Breast epithelium (tissue), 4 donors: ENCODE measurements at regions not wholly inside any gene's neighbourhood (a gene's known extent, or its start where the extent isn't known, plus 50 kb on each side); places are given as distances from the start of the nearest gene placed in this dataset.

Experiments
- DNase-seq, 2 donors: peaks; one replicate each; pipeline ENCODE4 v3.0.0-alpha.2; 2019; ENCODE audit warnings: low spot score in 2 of 2
- H3K27ac ChIP-seq, 2 donors: fragments of 200-600 bp; sonication (generic) in 1 of 2; one replicate each; pipeline ENCODE4 v1.5.1; 2016 to 2019; ENCODE audit warnings: mild to moderate bottlenecking in 1 of 2
- H3K27me3 ChIP-seq, 2 donors: fragments of 200-600 bp; sonication (generic) in 1 of 2; one replicate each; pipeline versions ENCODE4 v1.5.1 to v1.6.0; 2017 to 2019; ENCODE audit warnings: control low read depth in 1 of 2, mild to moderate bottlenecking in 1 of 2
- H3K36me3 ChIP-seq: fragments of 200-600 bp; one replicate; pipeline ENCODE4 v1.5.1; 2019
- H3K4me1 ChIP-seq, 2 donors: fragments of 200-600 bp; sonication (generic); one replicate each; pipeline ENCODE4 v1.5.1; 2016 to 2019; ENCODE audit warnings: control low read depth in 1 of 2
- H3K4me3 ChIP-seq, 3 donors: fragments of 200-600 bp; sonication (generic); 1 replicate in 2 of 3; 2 replicates in 1 of 3; pipeline ENCODE4 v1.5.1; 2016 to 2019; ENCODE audit warnings: mild to moderate bottlenecking in 3 of 3, moderate library complexity in 2 of 3
- H3K9me3 ChIP-seq, 2 donors: fragments of 200-600 bp; sonication (generic) in 1 of 2; one replicate each; pipeline ENCODE4 v1.5.1; 2016 to 2019; ENCODE audit warnings: control low read depth in 1 of 2
- POLR2A ChIP-seq: fragments of 450-650 bp; IDR thresholded peaks from one replicate; pipeline ENCODE4 v1.6.1; 2016; ENCODE audit warnings: antibody characterized with exemption, mild to moderate bottlenecking, moderate library complexity
- POLR2AphosphoS5 ChIP-seq, 3 donors: sonication (generic); formaldehyde crosslinking; IDR thresholded peaks; one replicate each; pipeline ENCODE4 v1.6.1; 2017; ENCODE audit warnings: antibody characterized with exemption in 3 of 3
- intact Hi-C: fragments of 100-400 bp; cut with DNase I; formaldehyde crosslinking; loops from one replicate; pipeline ENCODE4 v1.15.1; 2023; ENCODE audit warnings: low total_unique reads
- TF ChIP-seq, protein P1 (sequence below), 3 donors: fragments of 450-650 bp; IDR thresholded peaks; one replicate each; pipeline ENCODE4 v1.5.1; 2016 to 2017; ENCODE audit warnings: antibody characterized with exemption in 3 of 3, mild to moderate bottlenecking in 3 of 3, moderate library complexity in 3 of 3

DNA sequence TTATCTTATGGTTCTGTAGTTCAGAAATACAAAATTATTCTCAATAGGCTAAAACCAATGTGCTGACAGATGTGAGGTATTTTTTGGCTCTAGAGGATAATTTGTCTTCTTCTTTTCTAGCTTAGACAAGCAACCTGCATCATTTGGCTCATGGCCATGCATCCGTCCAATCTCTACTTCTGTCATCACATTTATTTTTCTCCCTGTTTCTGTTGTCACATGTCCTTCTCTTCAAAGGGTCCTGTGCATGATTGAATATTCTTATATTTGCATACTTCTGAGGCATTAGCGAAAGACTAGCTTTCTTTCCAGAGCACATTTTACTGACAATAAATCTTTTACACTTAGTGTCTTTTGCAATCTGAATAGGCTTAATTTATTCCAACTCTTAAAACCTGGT, 564.7 kb downstream of the CDH10 start:
- DNase-seq, result no peak
- Histone ChIP-seq H3K4me1 (no peaks in the 10 kb centered on the region), H3K27ac (no peak overlapping the region), H3K4me3 (no peak overlapping the region), H3K36me3 (no peaks in the 10 kb centered on the region), H3K27me3 (no peaks in the 10 kb centered on the region), H3K9me3 (no peaks in the 10 kb centered on the region)
- intact Hi-C loops, result no loop called here
- TF ChIP-seq POLR2AphosphoS5 (IDR thresholded peaks at IDR 0.05) (no peak), POLR2A (no peak)
- TF ChIP-seq, protein P1, sequence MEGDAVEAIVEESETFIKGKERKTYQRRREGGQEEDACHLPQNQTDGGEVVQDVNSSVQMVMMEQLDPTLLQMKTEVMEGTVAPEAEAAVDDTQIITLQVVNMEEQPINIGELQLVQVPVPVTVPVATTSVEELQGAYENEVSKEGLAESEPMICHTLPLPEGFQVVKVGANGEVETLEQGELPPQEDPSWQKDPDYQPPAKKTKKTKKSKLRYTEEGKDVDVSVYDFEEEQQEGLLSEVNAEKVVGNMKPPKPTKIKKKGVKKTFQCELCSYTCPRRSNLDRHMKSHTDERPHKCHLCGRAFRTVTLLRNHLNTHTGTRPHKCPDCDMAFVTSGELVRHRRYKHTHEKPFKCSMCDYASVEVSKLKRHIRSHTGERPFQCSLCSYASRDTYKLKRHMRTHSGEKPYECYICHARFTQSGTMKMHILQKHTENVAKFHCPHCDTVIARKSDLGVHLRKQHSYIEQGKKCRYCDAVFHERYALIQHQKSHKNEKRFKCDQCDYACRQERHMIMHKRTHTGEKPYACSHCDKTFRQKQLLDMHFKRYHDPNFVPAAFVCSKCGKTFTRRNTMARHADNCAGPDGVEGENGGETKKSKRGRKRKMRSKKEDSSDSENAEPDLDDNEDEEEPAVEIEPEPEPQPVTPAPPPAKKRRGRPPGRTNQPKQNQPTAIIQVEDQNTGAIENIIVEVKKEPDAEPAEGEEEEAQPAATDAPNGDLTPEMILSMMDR (IDR thresholded peaks at IDR 0.05), result no peak

DNA sequence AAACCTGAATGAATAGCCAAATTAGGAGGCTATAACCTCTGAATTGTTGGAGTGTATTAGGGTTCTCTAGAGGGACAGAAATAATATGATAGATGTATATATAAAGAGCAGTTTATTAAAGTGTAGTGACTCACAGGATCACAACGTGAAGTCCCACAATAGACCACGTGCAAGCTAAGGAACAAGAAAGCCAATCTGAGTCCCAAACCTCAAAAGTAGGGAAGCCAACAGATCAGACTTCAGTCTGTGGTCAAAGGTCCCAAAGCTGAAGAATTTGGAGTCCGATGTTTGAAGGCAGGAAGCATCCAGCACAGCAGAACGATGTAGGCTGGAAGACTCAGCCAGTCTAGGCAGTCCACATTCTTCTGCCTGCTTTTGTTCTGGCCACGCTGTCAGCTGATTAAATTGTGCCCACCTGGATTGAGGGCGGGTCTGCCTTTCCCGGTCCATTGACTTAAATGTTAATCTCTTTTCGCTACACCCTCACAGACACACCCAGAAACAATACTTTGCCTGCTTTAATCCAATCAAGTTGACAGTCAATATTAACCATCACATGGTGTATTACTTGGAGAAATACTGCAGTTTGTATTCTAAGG, 550.6 kb downstream of the CDH10 start:
- H3K27me3 ChIP-seq, result no peaks in the 10 kb centered on the region
- no peak for DNase-seq
- H3K27ac ChIP-seq, result no peak overlapping the region
- H3K36me3 ChIP-seq, result no peaks in the 10 kb centered on the region
- intact Hi-C loops, result no loop called here
- H3K9me3 ChIP-seq, result no peaks in the 10 kb centered on the region
- no peaks in the 10 kb centered on the region for H3K4me1 ChIP-seq
- H3K4me3 ChIP-seq, result no peak overlapping the region
- TF ChIP-seq POLR2A, result no peak

DNA sequence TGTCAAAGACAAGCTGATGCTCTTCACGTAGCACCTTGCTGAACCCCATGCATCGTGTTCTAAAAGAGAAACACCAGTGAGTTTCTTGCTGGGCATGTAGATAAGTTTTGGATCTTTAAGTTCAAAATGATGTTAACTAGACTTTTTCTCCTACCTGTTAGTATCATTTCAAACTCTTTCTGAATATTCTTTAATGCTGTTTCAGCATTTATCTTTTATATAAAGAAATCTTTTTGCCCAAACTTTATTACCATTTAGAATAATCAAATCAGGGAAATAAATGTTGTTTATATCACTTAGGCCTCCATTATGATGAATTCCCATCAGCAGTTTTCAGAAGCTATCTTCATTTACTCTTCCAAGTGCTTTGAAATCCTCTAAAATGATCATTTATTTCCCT, 542.8 kb downstream of the CDH10 start:
- no peak overlapping the region for H3K27ac ChIP-seq
- H3K36me3 ChIP-seq, result no peaks in the 10 kb centered on the region
- H3K4me3 ChIP-seq, result no peak overlapping the region
- no peak for DNase-seq
- TF ChIP-seq POLR2AphosphoS5 (IDR thresholded peaks at IDR 0.05) (no peak), POLR2A (no peak)
- TF ChIP-seq, protein P1 (IDR thresholded peaks at IDR 0.05), result no peak
- no peaks in the 10 kb centered on the region for H3K27me3 ChIP-seq
- no peaks in the 10 kb centered on the region for H3K4me1 ChIP-seq
- no peaks in the 10 kb centered on the region for H3K9me3 ChIP-seq
- intact Hi-C loops, result no loop called here

DNA sequence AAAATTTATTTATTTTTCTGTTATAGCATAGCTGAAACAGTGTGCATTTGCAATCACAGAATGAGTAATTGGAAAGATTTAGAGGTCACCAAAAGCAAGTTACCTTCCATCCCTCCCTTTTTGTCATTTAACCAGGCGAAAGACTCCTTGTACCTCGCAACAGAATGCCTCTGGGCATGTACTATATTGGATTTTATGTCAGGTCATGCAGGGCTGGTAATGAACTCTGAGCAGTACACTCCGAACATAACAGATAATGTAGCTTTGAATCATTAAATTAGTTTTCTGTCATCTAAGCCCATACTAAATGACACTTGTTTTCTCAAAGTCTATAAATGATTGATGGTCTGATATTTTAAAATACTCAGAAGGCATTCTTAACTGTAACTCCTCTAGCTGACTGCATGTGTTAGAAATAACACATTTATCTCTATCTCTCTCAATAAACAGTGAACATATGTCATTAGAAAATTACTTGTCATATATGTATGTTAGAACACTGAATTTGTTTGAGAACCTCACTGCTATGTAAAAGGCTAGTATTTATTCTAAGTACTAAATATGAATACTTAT, 541.2 kb downstream of the CDH10 start:
- no peak for DNase-seq
- Histone ChIP-seq H3K9me3 (no peaks in the 10 kb centered on the region), H3K27me3 (no peaks in the 10 kb centered on the region), H3K27ac (no peak overlapping the region), H3K4me1 (no peaks in the 10 kb centered on the region), H3K36me3 (no peaks in the 10 kb centered on the region), H3K4me3 (no peak overlapping the region)
- intact Hi-C loops, result no loop called here
- TF ChIP-seq POLR2A (no peak), POLR2AphosphoS5 (IDR thresholded peaks at IDR 0.05) (no peak)
- TF ChIP-seq, protein P1 (IDR thresholded peaks at IDR 0.05), result no peak

DNA sequence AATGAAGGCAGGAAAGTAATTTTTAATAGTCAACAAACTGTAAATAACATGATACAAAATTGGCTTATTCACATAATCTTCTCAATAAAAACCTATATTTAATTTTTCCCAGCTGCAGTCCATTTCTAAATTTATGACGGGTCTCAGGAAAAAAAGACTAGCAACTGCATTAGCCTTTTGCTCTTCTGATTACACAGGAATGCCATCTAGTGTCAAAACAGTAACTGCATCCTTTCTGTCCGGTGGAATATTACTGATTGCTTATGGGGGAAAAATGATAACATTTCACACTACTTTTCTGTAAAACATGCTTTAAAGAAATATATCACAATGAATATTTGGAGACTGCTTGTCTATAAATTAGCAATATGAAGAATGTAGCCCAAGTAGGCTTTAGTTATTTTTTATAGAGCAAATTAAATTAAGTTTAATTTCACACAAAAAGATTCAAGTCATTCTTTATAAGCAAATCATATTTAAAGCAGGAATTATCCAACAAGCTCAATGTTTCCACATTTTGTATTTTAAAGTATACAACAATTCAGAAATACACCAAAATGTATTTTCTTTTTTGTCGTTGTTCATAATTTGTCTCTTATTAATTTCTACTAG, 534.7 kb downstream of the CDH10 start:
- TF ChIP-seq, protein P1 (IDR thresholded peaks at IDR 0.05), result peak in 2 of 3 donors; percentile 31 to 44
- TF ChIP-seq POLR2AphosphoS5 (IDR thresholded peaks at IDR 0.05) (no peak), POLR2A (no peak)
- Histone ChIP-seq H3K36me3 (no peaks in the 10 kb centered on the region), H3K9me3 (no peaks in the 10 kb centered on the region), H3K4me1 (no peaks in the 10 kb centered on the region), H3K27me3 (no peaks in the 10 kb centered on the region), H3K27ac (no peak overlapping the region), H3K4me3 (no peak overlapping the region)
- no peak for DNase-seq
- intact Hi-C loops, result no loop called here
